IPS DF 4.7 (cell line): ENCODE measurements at regions not wholly inside any gene's neighbourhood (a gene's known extent, or its start where the extent isn't known, plus 50 kb on each side); places are given as distances from the start of the nearest gene placed in this dataset.

Experiments
- DNase-seq: peaks from one replicate; pipeline ENCODE4 v3.0.0-alpha.2; 2013; ENCODE audit warnings: low spot score; ENCODE audit errors: extremely low read depth

DNA sequence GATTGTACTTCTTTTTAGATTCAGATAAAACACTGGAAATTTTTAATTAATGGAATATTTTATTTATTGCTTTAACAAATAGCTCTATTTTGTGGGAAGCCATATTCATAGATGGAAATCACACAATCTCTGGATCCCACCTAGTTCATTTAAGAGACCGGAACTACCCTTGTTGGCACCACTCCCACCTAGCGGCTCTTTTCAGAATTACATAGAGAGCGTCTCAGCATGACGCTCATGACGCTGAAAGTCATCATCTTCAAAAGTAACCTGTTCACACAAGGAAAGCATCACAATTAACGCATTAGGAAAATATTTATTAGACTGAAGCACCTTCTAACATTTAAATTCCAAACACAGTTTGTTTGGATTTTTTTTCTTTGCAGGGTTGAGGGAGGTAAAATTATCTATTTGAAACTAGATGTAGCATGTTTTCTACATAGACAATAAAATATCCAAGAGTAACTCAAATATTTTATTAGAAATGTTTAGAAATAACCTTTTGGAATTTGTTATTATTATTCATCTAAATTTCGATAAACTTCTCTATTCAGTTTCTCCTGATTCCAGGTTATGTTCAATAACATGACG is 214.9 kb upstream of the ARRDC4 start:
- peak; percentile 28 for DNase-seq

DNA sequence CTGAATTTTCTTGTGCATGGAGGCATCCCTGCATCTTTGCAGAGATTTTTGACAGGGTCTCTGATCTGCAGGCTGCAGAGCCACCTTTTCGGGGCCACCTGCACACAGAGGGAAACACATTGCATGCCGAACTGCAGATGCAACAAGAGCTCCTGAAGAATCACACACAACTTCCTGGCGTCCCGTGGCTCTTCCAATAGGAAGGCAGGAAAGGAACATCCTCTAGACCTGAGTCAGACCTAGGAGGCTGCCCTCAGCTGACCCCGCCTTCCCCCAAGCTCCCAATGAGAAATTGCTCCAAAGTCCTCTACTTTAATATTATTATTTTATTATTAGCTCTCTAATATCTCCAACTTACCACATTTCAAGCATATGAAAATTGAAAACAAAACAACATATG is 213.2 kb upstream of the ARRDC4 start:
- DNase-seq, result no peak

DNA sequence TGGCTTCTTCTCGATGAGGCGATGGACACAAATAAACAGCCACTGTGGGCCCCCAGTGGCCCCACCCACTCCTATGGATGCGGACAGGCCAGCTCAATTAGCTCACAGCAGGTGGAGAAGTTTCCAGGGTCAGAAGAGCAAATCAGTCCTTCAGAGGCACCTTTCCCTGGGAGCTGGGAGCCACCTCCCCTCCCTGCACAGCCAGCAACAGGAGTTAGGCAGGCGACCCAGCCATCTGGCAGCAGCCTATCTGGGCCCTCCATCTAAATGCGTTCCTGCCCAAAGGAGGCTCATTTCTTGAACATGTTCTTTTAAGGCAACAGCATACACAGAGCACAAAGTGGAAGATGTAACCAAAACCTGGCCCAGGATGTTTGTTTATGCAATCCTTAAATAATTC is 211.9 kb upstream of the ARRDC4 start:
- no peak for DNase-seq

DNA sequence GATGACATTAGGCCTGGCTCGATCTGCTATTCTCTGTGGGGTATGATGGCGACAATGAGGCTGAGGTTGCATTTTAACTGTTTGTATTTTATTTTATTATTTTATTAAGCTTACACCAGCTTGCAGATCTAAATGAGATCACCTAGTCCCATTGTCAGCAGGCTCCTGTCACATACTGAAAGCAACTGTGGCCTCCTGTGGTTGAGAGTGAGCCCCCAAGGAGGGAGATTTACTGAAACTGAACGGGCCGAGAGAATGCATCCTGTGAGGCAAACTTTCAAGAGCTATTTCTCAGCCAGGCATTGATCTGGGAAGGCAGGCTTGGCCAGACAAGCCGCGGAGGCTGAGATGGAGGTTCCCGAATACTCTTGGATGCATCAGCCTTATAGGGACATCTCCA is 210.4 kb upstream of the ARRDC4 start:
- DNase-seq, result no peak

DNA sequence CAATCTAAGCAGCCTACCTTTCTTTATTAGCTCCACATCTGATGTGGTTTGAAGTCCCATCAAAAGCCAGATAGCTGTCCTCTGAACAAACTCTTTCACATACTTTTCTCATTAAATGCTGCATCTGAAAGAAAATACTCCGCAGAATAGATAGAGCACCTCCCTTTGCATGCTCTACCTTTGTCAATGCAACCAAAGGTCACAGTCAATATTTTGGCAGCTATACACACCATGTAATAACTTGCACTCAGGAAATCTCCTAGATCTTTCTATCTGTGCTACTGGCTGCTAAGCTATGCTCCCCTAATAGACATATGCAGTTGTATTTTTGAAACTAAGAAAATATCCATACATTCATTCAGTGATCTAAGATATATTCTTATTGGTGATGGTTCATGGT is 204.8 kb upstream of the ARRDC4 start:
- DNase-seq, result no peak

DNA sequence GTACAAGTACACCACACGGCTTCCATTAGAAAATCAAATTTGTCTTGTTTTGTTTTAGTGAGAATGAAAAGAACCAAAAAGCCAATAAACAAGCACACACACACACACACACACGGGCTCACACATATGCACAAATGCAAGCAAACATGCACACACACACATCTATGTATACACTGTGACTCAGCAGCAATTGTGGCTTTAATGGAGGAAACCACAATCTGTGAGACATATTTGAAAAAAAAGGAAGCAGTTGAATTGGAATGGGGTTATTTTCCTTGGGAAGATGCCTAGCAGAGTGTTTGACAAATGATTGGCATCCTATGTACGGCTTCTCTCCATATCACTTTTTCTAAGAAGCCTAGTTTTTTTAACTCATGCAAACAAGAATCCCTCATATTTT is 201.1 kb upstream of the ARRDC4 start:
- no peak for DNase-seq

DNA sequence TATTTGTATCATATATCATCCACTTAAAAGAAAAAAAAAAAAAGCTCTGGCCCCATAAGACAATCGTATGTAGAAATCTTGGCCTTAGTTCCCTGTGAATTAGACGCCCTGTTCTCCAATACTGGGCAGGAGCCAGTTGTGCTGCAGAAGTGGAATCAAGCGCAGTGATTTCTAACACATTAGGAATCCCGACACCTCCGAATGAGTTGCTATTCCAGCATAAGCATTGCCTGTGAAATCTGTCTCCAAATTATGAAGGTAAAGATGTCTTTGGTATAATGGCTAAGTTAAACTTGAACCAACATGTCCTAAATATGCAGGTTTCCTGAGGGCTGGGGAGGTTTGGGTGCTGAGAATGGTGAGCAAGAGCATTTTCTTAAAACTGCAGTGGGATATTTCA is 199.4 kb upstream of the ARRDC4 start:
- DNase-seq, result no peak

DNA sequence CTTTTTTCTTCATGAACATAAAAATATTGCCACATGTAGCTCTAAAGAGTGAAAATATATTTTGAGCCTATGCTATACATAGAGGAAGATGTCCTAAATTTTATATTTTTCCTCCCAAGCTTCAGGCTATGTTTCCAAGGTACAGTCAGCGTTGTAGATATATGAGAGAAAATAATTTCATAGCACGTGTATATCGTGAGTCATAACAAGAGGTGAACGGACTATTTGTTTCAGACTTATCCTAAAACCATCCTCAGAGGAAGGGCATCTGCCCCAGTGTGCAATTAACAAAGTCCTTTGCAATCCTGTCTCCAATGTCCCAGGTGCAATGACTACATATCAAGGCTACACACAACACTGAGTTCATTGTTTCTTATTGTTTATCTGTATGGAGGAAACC is 177.3 kb upstream of the ARRDC4 start:
- DNase-seq, result no peak

DNA sequence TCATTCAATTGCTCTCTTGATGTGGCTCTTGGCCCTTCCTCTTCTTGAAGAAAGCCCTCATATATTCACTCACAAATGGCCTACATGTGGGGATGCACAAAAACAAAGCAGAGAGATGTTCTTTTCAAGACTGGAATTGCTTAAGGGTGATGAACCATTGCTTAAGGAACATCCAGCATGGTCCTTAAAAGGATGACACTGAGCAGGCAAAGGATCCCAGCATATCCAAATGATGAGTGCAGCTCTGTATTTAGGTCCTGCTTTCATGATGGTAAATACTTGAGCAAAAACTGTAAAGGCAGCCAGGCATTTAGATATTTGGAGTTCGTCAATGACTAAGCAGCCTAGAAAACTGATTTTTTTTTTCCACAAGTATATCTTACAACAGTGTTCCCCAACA is 173.8 kb upstream of the ARRDC4 start:
- DNase-seq, result no peak

DNA sequence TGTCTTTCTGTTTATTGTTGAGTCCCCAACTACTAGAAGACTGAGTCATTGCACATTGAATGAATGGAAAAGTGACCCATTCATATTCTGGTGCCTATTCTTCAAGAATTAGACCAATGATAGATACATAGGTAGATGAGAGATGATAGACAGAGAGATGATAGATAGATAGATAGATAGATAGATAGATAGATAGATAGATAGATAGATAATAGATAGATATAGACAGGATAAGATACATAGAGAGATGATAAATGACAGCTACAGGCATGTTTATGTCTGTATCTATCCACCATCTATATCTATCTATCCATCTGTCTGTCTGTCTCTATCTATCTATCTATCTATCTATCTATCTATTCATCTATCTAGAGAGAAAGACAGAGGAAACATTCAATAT is 170.3 kb upstream of the ARRDC4 start:
- DNase-seq, result no peak

DNA sequence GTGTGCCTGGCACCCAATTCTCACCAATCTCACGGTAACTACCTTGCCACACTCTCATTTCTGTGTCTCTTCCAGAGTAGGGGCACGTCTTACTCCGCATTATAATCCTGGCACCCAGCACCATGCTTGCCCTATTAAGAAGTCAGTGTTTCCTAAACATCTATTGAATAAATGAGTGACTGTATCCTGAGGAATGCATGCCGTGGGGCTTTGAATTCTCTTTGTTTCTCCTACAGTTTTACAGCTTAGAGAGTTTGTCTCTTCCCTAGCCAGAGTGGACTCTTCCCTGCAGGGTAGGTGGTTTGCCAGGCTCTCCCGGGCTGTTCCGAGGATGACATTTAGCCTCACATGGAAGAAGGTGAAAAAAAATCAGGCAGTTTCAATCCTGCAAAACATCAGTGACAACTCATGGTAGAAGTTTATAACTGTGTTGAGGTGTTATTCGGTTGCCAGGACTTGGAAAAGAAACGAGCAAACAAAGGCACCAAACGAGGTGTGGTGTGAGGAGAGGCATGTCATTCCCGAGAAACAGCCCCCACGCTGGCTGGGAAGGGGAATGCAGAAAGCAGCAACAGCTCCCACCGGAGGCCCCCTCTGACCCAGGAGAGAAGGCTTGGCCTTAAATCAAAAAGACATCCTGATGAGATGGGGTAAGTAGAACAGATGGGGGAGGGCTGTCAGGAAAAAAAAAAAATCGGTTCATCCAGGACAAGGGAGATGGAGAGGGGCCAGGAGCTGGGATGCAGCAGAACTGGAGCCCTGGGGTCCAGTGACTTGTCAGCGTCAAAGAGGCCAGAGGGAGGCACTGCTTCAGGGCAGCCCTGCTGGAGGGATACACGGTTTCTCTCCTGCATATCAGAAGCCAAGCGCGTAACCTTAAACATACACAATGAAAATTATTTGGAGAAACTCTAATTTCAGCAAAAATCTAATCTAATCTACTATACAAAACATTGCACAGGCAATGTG is 168.4 kb upstream of the ARRDC4 start:
- no peak for DNase-seq

DNA sequence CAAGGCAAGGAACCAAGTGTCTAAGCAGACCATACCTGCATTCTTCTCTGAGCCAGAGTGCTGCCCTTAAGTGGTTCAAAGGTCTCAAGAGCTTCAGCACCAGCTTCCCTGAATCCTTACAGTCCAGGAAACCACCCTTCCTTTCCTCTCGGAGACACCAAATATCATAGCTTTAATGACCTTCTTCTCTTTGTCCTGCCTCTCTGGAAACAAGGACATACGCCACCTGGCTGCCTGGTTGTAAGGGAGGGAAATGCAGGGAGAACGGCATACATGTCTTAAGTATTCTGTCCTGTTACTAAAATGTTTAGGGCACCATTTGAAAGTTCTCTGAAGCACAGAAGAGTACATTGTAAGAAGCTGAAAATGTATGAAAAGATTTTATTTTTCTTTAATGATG is 155.6 kb upstream of the ARRDC4 start:
- no peak for DNase-seq

DNA sequence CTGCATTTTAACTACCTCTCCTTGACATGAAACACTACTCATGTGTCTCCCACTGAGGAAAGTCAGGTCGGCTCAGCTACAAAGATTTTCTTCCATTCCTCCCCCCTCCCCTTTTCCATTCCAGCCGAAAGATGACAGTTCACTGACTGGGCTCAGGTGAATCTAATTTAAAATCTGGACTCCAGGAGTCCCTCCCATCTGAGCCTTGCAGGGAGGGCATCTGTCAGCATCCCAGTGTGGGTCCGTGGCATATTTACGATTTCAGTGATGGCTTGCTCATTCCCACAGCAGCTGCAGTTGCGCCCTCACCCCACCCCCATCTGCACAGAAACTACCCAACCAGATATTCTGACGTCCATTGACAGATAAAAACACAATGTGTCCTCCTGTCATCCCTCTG is 153.7 kb upstream of the ARRDC4 start:
- no peak for DNase-seq

DNA sequence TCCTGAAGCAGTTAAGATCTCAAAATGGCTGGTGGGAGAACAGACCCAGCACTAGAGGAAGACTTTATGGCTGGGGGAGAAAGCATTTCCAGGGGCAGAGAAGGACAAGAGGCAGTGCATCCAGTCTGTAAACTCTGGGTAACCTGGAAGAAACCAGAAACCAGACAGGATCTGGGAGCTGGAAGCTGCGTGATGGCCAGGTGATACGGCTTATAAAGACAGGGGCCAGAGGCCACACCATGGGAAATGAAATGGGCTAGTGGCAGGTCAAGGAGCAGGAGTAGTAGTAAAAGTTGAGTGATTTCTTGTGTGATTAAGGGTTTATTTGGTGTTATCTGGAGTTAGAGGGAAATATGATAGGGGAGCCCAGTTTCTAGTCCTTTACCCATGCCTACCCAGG is 144.7 kb upstream of the ARRDC4 start:
- no peak for DNase-seq

DNA sequence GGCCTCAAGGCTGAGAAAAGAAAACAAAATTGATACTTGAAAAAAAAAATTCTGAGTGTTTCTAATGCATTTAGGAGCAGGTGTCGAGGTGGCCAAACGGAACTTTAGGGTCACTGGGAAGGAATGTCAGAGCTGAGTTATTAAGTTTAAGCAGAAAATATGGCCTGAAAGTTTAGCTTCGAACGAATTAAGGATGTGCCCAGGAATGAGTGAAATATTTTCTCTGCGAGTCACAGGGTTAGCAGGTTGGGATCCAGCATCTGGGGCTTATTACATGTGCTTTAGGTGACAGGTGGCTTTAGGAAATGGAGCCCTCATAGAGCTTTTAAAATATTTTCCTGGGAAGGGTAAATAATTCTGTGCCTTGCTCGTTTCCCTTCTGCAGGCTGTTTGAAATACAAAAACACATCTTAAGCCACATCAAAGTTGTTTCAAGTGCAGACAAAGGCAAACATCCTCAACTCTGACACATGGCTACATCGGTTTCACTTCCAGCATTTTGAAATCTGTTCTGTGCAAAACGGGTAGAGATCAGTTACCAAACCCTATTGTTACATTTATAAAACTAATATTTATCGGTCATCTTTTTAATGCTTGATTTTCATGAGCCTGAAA is 143.1 kb upstream of the ARRDC4 start:
- no peak for DNase-seq

DNA sequence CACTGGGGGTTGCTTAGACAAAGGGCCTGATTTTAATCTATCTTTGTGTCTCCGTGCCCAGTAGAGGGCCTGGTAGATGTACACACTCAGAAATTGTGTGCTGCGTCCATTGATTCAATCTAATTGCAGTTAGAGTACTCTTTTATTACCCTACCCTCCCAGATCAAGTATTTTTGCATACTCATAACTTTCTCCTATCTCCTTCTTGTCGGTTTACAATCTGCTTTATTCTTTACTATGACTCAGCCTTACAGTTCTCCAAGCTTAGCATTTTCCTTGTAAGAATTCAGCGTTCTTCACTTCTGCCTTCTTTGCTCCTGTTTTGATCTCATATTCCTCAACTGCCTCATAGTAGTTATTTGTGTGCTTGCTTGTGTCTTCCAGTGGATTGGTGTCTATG is 124.5 kb upstream of the ARRDC4 start:
- DNase-seq, result no peak

DNA sequence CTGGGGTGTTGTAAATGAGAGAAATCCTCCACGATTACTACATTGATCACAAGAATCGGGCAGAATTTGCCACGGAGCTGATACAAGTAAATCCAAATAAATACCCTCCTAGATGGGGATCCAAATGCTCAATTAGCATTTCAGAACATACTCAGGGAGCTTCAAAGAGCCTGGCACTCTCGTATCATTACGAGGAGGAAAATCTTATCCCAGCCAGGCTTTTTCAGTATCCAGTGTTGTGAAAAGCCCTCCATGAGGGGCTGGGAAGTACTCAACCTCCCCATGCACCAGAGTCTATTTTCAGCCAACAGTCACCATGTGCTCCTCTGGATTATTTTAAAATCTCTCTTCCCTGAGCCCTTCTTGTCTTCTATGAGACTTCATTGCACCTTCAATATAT is 122.6 kb upstream of the ARRDC4 start:
- DNase-seq, result no peak

DNA sequence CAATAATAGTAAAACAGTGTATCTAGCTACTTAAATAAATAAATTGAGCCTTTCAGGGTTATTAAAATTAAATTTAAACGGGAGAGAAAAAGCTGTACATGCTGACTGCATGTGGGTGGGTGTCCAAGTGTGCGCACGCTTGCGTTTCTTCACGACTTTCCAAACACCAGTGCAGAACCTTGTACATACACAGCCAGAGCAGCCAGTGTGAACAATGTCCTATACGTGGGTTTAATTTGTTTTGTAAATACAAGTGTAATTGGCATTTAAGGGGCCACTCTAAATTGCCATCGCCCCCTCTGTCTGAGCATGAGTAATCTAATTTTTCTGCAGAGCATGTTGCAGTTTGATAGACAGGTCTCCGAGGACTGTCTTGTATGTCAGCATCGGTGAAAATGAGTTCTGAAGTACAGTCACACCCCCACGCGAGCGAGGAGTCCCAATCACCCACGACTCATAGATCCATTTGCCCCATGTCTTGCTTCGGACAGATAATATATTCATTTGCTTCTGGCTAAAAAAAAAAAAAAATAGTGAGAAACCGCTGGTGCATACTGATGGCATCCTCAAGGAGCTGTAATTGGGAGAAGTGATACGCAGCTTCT is 121.8 kb upstream of the ARRDC4 start:
- DNase-seq, result no peak

DNA sequence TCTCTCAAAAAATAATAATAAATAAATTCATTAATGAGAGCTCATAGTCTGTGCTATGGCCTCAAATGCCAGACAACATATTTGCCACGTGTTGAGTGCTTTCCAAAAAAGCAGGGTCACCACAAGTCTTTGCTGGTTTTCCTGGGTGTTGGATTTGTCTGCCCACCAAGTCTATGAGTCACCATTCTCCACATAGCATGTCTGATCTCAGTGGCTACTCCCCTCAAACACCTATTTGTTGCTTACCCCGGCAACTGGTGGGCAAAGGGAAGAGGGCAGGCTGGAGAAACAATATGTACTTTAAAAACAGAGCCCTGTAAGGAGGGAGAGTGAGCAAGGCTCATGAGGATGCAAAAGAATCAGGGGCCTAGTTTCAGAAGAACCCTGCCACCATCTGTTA is 120.0 kb upstream of the ARRDC4 start:
- no peak for DNase-seq

DNA sequence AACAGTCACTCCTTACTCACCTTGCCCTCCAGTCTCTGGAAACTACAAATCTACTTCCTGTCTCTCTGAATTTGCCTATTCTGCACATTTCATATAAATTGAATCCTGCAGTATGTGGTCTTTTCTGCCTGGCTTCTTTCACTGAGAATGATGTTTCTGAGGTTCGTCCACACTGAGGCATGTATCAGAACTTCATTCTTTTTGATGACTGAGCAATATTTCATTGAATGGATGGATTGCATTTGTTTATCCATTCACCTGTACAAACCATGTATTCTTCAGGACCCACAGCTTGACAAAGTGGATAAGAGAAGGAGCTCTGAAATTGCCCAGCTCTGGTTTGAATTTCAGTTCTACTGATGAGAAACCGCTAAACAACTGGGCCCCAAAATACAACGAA is 118.9 kb upstream of the ARRDC4 start:
- no peak for DNase-seq

DNA sequence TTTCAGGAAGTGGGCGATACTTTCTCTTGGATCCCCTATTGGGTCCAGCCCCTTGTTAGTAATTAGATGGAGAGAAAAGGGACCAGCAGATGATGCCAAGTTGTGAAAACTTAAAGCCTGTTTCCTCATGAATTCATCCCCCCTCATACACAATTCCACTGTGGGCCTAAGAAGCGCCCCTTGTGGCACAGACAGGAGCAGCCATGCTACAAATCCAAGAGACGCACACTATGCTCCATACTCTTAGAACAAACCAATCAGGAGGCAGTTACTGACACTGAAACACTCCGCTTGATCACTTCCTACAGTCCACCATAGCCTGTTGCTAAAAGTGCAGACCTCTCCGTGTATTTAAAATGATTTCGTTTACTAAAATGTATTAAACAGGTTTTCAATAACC is 111.3 kb upstream of the ARRDC4 start:
- DNase-seq, result no peak

DNA sequence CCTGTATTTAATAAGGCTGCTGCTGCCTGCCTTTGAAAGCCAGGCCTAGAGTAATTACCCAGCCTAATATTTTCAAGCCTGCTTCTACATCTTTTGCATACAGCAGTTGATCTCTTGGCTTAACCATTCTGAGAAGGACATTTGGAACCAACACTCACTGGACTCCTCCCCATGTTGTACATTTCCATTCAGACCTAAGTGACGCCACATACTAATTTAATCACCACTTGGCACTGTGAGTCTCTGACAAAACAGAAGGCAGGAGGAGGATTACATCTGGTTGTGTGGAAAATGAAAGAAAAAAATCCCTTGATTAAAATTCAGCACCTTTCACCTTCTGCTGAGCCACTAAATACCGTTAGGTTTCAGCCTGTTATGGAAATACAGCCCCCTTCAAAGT is 102.2 kb upstream of the ARRDC4 start:
- no peak for DNase-seq
